Adrenal gland (tissue), 9 donors: ENCODE measurements at regions not wholly inside any gene's neighbourhood (a gene's known extent, or its start where the extent isn't known, plus 50 kb on each side); places are given as distances from the start of the nearest gene placed in this dataset.

ENCODE experiments used
- DNase-seq, 7 donors: peaks; one replicate each; pipeline ENCODE4 v3.0.0-alpha.2; 2019 to 2020
- H3K27ac ChIP-seq, 5 donors: fragments of 200-600 bp; sonication (generic) in 4 of 5; 1 replicate in 3 of 5; 2 replicates in 2 of 5; pipeline versions ENCODE4 v1.5.1 to v1.8.0; 2016 to 2020; ENCODE audit warnings: mild to moderate bottlenecking in 1 of 5
- H3K27me3 ChIP-seq: fragments of 200-600 bp; 2 replicates; pipeline ENCODE4 v1.8.0; 2021
- H3K36me3 ChIP-seq, 2 donors: fragments of 200-600 bp; replicated peaks in 1 of 2; 1 replicate in 1 of 2; 2 replicates in 1 of 2; pipeline versions ENCODE4 v1.5.1 to v1.8.0; 2018 to 2022
- H3K4me1 ChIP-seq, 2 donors: fragments of 200-600 bp; replicated peaks in 1 of 2; 1 replicate in 1 of 2; 2 replicates in 1 of 2; pipeline versions ENCODE4 v1.5.1 to v1.8.0; 2018 to 2021
- H3K4me3 ChIP-seq, 4 donors: fragments of 200-600 bp; sonication (generic) in 3 of 4; one replicate each; pipeline ENCODE4 v1.5.1; 2016 to 2018
- H3K9me3 ChIP-seq, 3 donors: fragments of 200-600 bp; sonication (generic) in 1 of 3; replicated peaks in 1 of 3; 1 replicate in 2 of 3; 2 replicates in 1 of 3; pipeline versions ENCODE4 v1.5.1 to v1.8.0; 2016 to 2021
- POLR2A ChIP-seq, 2 donors: fragments of 450-650 bp; IDR thresholded peaks; one replicate each; pipeline ENCODE4 v1.6.1; 2017; ENCODE audit warnings: antibody characterized with exemption in 2 of 2, mild to moderate bottlenecking in 2 of 2, moderate library complexity in 1 of 2
- WGBS, 4 donors: extraction: QIAGEN DNeasy Blood & Tissue Kit in 2 of 4; methylation state at CpG; one replicate each; pipeline versions ENCODE4 v1.1.5 to v1.1.7; 2013 to 2017; 5-methylcytosine and 5-hydroxymethylcytosine counted together
- intact Hi-C, 2 donors: fragments of 100-400 bp; cut with DNase I; formaldehyde crosslinking; loops; one replicate each; pipeline versions ENCODE4 v1.14.1 to v1.15.0; 2022 to 2023
- TF ChIP-seq, protein P1 (sequence below), 6 experiments: fragments of 450-650 bp in 4 of 6; fragments of 200-600 bp in 2 of 6; sonication (generic) in 1 of 6; IDR thresholded peaks; 1 replicate in 5 of 6; 2 replicates in 1 of 6; pipeline versions ENCODE4 v1.5.1 to v1.8.0; 2016 to 2021; ENCODE audit warnings: antibody characterized with exemption in 6 of 6, mild to moderate bottlenecking in 2 of 6, moderate library complexity in 1 of 6
- donor health status: healthy with polysubstance abuse.
- donor health status: Bipolar disorder and iron deficiency.
- donor health status: DM: yes; HTN: yes; CAD: no.
- donor health status: DM: no; HTN: no; CAD: no.
- donor health status: DM: no; HTN: no; CAD: no.

DNA sequence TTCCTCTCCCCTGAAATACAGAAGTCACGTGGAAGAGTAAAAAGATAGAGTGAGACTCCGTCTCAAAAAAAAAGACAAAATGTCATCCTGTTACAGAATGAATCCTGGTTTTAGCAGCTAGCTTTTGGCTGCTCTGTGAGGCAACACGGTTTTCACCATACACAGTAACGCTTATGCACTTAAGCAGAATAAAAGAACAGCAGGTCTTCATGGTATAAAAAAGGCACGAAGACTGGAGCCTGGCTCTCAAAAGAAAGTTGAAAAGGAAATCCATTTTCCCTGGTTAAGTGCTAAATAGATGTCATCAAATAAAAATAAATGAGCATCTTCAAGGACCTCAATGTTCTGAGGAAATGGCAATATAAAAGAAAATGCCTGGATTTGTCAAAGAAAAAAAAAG is 444.1 kb downstream of the IPO8 start:
- Histone ChIP-seq H3K4me3 (no peak overlapping the region), H3K4me1 (no peaks in the 10 kb centered on the region), H3K9me3 (no peaks in the 10 kb centered on the region), H3K27me3 (no peaks in the 10 kb centered on the region), H3K27ac (no peak overlapping the region), H3K36me3 (no peaks in the 10 kb centered on the region)
- 79 to 90% (median 83%) methylated on average over 5 of the region's 5 CpGs for WGBS, 4 donors
- TF ChIP-seq POLR2A (IDR thresholded peaks at IDR 0.05), result no peak
- TF ChIP-seq, protein P1, sequence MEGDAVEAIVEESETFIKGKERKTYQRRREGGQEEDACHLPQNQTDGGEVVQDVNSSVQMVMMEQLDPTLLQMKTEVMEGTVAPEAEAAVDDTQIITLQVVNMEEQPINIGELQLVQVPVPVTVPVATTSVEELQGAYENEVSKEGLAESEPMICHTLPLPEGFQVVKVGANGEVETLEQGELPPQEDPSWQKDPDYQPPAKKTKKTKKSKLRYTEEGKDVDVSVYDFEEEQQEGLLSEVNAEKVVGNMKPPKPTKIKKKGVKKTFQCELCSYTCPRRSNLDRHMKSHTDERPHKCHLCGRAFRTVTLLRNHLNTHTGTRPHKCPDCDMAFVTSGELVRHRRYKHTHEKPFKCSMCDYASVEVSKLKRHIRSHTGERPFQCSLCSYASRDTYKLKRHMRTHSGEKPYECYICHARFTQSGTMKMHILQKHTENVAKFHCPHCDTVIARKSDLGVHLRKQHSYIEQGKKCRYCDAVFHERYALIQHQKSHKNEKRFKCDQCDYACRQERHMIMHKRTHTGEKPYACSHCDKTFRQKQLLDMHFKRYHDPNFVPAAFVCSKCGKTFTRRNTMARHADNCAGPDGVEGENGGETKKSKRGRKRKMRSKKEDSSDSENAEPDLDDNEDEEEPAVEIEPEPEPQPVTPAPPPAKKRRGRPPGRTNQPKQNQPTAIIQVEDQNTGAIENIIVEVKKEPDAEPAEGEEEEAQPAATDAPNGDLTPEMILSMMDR (IDR thresholded peaks at IDR 0.05), result no peak
- DNase-seq, result no peak
- intact Hi-C loops, result no loop called here

DNA sequence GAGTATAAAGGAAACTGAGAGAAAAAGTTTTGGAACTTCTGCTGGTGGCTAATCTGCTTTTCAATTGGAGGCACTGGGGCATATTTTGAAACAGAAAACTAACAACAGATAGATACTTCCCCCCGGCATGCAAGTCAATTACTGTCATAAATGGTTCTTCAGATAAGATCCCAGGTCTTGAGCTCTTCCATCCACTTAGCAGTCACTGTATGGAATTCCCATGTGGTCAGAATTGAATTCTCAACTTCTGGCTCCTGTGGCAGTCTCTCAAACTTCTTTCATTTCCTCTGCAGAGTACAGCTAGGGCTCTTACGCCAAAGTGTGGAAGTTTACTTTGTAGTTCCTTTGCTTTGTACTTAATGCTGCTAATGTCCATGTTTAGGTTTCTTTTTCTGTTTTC is 452.2 kb downstream of the IPO8 start:
- no peak for TF ChIP-seq POLR2A (IDR thresholded peaks at IDR 0.05)
- TF ChIP-seq, protein P1 (IDR thresholded peaks at IDR 0.05), result no peak
- intact Hi-C loops, result no loop called here
- no peaks in the 10 kb centered on the region for H3K4me1 ChIP-seq
- no peaks in the 10 kb centered on the region for H3K27me3 ChIP-seq
- H3K9me3 ChIP-seq, result no peaks in the 10 kb centered on the region
- no peak overlapping the region for H3K4me3 ChIP-seq
- DNase-seq, result no peak
- no peak overlapping the region for H3K27ac ChIP-seq
- 71 to 82% (median 80%) methylated on average over 2 of the region's 2 CpGs for WGBS, 4 donors
- no peaks in the 10 kb centered on the region for H3K36me3 ChIP-seq

DNA sequence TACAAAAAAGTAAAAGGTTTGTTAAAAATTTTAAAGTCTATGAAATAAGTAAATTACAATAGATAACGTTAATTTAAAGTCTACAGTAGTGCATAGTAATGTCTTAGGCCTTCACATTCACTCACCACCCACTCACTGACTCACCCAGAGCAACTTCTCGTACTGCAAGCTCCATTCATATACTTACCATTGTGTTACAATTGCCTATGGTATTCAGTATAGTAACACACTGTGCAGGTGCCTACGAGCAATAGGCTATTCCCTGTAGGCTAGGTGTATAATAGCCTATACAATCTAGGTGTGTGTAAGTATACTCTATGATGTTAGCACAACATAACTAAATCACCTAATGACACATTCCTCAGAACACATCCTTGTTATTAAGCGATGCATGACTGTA is 435.3 kb upstream of the TMTC1 start:
- TF ChIP-seq, protein P1 (IDR thresholded peaks at IDR 0.05), result no peak
- TF ChIP-seq POLR2A (IDR thresholded peaks at IDR 0.05), result no peak
- Histone ChIP-seq H3K4me3 (no peak overlapping the region), H3K27ac (no peak overlapping the region), H3K36me3 (no peaks in the 10 kb centered on the region), H3K27me3 (no peaks in the 10 kb centered on the region), H3K9me3 (no peaks in the 10 kb centered on the region), H3K4me1 (no peaks in the 10 kb centered on the region)
- WGBS, 4 donors, result 68 to 84% (median 73%) methylated on average over 4 of the region's 4 CpGs
- intact Hi-C loops, result no loop called here
- DNase-seq, result no peak

DNA sequence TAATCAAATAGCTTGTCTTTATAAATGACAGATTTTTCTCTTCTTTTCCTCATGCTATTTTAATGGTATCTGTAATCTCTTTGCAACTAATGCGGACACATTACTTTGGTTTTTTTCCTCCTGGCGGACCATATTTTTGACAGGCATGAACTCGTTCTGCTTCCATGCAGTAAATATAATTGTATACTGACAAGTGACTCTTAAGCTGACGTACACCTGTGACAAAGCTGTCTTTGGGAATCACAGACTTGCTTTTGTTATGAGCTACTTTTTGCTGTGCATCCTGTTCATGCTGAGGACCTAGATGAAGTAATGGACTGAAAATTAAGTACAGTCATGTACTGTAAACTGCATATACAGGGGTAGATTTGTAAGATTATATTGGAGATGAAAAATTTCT is 434.3 kb upstream of the TMTC1 start:
- Histone ChIP-seq H3K9me3 (no peaks in the 10 kb centered on the region), H3K27me3 (no peaks in the 10 kb centered on the region), H3K4me1 (no peaks in the 10 kb centered on the region), H3K27ac (no peak overlapping the region), H3K4me3 (no peak overlapping the region), H3K36me3 (no peaks in the 10 kb centered on the region)
- DNase-seq, result no peak
- TF ChIP-seq POLR2A (IDR thresholded peaks at IDR 0.05), result no peak
- TF ChIP-seq, protein P1 (IDR thresholded peaks at IDR 0.05), result no peak
- intact Hi-C loops, result no loop called here
- 77 to 87% (median 81%) methylated on average over 4 of the region's 4 CpGs for WGBS, 4 donors
